GM12891 (cell line): ENCODE measurements at regions not wholly inside any gene's neighbourhood (a gene's known extent, or its start where the extent isn't known, plus 50 kb on each side); places are given as distances from the start of the nearest gene placed in this dataset.

ENCODE experiments used
- DNase-seq: peaks from one replicate; pipeline ENCODE4 v3.0.0; 2011; ENCODE audit warnings: low spot score; ENCODE audit not compliant: insufficient read length
- FAIRE-seq: peaks from 2 replicates; lab custom pipeline; 2011; peaks lifted over from hg19 to GRCh38; lab: Jason Lieb, UNC
- PAX5 ChIP-seq: IDR thresholded peaks from 2 replicates; pipeline ENCODE4 v1.6.1; 2011; ENCODE audit warnings: low read length, moderate library complexity, mild to moderate bottlenecking; ENCODE audit not compliant: insufficient read depth, severe bottlenecking
- POLR2A ChIP-seq: IDR thresholded peaks from 2 replicates; pipeline ENCODE4 v1.6.1; 2011; ENCODE audit warnings: low read depth, low read length, control low read depth
- POLR2AphosphoS5 ChIP-seq: IDR thresholded peaks from 2 replicates; pipeline ENCODE4 v1.6.1; 2011; ENCODE audit warnings: low read depth, low read length, control low read depth
- POU2F2 ChIP-seq: IDR thresholded peaks from 2 replicates; pipeline ENCODE4 v1.6.1; 2011; ENCODE audit warnings: low read depth, mild to moderate bottlenecking, control low read depth, low read length, moderate library complexity
- SPI1 ChIP-seq: IDR thresholded peaks from 2 replicates; pipeline ENCODE4 v1.6.1; 2011; ENCODE audit warnings: low read depth, low read length, control low read depth
- TAF1 ChIP-seq: IDR thresholded peaks from 2 replicates; pipeline ENCODE4 v1.6.1; 2011; ENCODE audit warnings: low read depth, low read length, control low read depth

- TF ChIP-seq SPI1 (no peak), POU2F2 (no peak), TAF1 (no peak), POLR2AphosphoS5 (no peak), PAX5 (no peak), POLR2A (no peak)
- no peak for FAIRE-seq
- DNase-seq = no peak
These were observed 390.6 kb upstream of the CCNH start for GRCh38 chr5:87803352-87803751.

- TF ChIP-seq POLR2AphosphoS5 = no peak
- no peak for TF ChIP-seq PAX5
- no peak for FAIRE-seq
- no peak for DNase-seq
These were observed 379.1 kb upstream of the CCNH start for GRCh38 chr5:87791869-87792268.

- FAIRE-seq (no peak), DNase-seq (no peak)
- no peak for TF ChIP-seq TAF1
- TF ChIP-seq POLR2A = no peak
- TF ChIP-seq POU2F2 = no peak
- no peak for TF ChIP-seq POLR2AphosphoS5
- TF ChIP-seq SPI1 = no peak
- no peak for TF ChIP-seq PAX5
These were observed 375.7 kb upstream of the CCNH start for GRCh38 chr5:87788416-87788815.

- TF ChIP-seq POLR2AphosphoS5 (no peak), TAF1 (no peak), PAX5 (no peak), POLR2A (no peak), SPI1 (no peak), POU2F2 (no peak)
- FAIRE-seq (no peak), DNase-seq (no peak)
These were observed 375.0 kb upstream of the CCNH start for GRCh38 chr5:87787625-87788256.

- DNase-seq = no peak
- FAIRE-seq = no peak
- no peak for TF ChIP-seq POLR2AphosphoS5
- TF ChIP-seq POLR2A = no peak
- no peak for TF ChIP-seq SPI1
- no peak for TF ChIP-seq POU2F2
- TF ChIP-seq TAF1 = no peak
- TF ChIP-seq PAX5 = no peak
These were observed 374.4 kb upstream of the CCNH start for GRCh38 chr5:87787086-87787485.

GRCh38 chr5:87786471-87786870, 373.7 kb upstream of the CCNH start:
- FAIRE-seq = no peak
- TF ChIP-seq POLR2AphosphoS5 (no peak), SPI1 (no peak), POLR2A (no peak), PAX5 (no peak), POU2F2 (no peak), TAF1 (no peak)
- no peak for DNase-seq

GRCh38 chr5:87785554-87786335, 373.0 kb upstream of the CCNH start:
- TF ChIP-seq PAX5 = no peak
- no peak for TF ChIP-seq POLR2A
- TF ChIP-seq TAF1 = no peak
- TF ChIP-seq POU2F2 = no peak
- TF ChIP-seq SPI1 = no peak
- no peak for TF ChIP-seq POLR2AphosphoS5
- no peak for FAIRE-seq
- no peak for DNase-seq

- FAIRE-seq = no peak
- TF ChIP-seq POU2F2 (no peak), POLR2AphosphoS5 (no peak), TAF1 (no peak), PAX5 (no peak), SPI1 (no peak), POLR2A (no peak)
- no peak for DNase-seq
These were observed 372.3 kb upstream of the CCNH start for GRCh38 chr5:87784879-87785495.

GRCh38 chr5:87784311-87784710, 371.6 kb upstream of the CCNH start:
- no peak for TF ChIP-seq TAF1
- no peak for TF ChIP-seq SPI1
- TF ChIP-seq POU2F2 = no peak
- TF ChIP-seq PAX5 = no peak
- TF ChIP-seq POLR2A = no peak
- no peak for TF ChIP-seq POLR2AphosphoS5
- DNase-seq (no peak), FAIRE-seq (no peak)
